Neural progenitor cell (in vitro differentiated cells): ENCODE measurements at regions not wholly inside any gene's neighbourhood (a gene's known extent, or its start where the extent isn't known, plus 50 kb on each side); places are given as distances from the start of the nearest gene placed in this dataset.

ENCODE experiments used
- CTCF ChIP-seq: fragments of 200-600 bp; sonication (generic); IDR thresholded peaks from 2 replicates; pipeline ENCODE4 v1.5.1; 2017; ENCODE audit warnings: antibody characterized with exemption, mild to moderate bottlenecking
- EZH2 ChIP-seq: fragments of 200-600 bp; sonication (generic); IDR thresholded peaks from 2 replicates; pipeline ENCODE4 v1.6.1; 2017; ENCODE audit warnings: antibody characterized with exemption, mild to moderate bottlenecking, moderate library complexity
- EZH2phosphoT487 ChIP-seq: fragments of 200-600 bp; sonication (generic); IDR thresholded peaks from 2 replicates; pipeline ENCODE4 v1.6.1; 2017; ENCODE audit warnings: antibody characterized with exemption

- no peak for TF ChIP-seq CTCF
- no peak for TF ChIP-seq EZH2
- TF ChIP-seq EZH2phosphoT487: no peak
Measured at GRCh38 chr3:135392151-135392550, 573.4 kb upstream of the PPP2R3A start.
